ENCODE measurements at regions not wholly inside any gene's neighbourhood (a gene's known extent, or its start where the extent isn't known, plus 50 kb on each side); places are given as distances from the start of the nearest gene placed in this dataset.
"Not testable (repeated sequence)": the region's sequence is repeated elsewhere in the genome, so short reads cannot be mapped to it uniquely, and the experiment has no call there.

DNA sequence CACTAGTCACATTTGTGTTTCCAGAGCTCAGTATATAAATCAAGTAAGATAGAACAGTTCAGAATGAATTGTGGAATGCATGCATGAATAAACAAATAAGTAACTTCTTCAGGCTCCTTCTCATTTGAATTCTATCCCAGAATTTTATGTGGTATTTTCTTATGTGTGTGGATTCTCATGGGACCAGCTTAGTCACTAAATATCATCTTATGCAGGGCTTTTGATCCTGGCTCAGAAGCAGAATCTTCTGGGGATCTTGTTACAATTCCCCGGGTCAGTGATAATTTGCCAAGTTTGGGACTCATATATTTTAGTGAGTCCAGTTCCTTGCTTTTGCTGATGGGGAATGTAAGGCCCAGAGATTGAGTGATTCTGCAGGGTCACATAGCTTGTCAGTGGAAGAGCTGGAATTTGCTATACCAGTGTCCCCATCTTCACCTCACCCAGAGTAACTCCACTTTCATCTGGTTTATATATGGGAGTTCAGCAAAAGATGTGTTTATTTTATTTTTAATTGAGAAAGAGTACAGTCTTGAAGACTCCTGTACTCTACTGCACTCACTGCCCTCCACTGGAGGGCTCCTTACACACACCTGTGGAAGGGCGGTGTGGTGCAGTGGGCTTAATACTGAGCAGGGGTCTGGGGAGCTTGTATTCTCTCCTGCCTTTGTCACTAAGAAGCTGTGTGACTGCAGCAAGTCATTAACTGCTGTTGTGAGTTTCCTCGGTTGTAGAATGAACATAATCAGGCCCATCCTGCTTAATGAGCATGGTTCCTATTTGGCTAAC lies 198.2 kb upstream of the CXorf66 start:
- no peak for DNase-seq

GRCh38 chrX:140157611-140158010 lies 192.3 kb upstream of the CXorf66 start:
- DNase-seq, result no peak

GRCh38 chrX:140157143-140157542 lies 191.8 kb upstream of the CXorf66 start:
- DNase-seq, result no peak

DNA sequence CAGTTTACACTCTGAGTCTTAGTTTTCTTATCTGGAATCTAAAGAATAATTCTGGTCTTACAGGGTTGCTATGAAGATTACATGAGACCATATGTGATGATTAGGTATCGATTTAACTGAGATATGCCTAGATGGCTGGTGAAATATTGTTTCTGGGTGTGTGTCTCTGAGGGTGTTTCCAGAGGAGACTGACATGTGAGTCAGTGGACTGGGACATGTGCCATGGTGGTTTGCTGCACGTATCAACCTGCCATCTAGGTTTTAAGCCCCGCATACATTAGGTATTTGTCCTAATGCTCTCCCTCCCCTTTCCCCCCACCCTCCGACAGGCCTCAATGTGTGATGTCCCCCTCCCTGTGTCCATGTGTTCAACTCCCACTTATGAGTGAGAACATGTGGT lies 186.0 kb upstream of the CXorf66 start:
- DNase-seq, result no peak

DNA sequence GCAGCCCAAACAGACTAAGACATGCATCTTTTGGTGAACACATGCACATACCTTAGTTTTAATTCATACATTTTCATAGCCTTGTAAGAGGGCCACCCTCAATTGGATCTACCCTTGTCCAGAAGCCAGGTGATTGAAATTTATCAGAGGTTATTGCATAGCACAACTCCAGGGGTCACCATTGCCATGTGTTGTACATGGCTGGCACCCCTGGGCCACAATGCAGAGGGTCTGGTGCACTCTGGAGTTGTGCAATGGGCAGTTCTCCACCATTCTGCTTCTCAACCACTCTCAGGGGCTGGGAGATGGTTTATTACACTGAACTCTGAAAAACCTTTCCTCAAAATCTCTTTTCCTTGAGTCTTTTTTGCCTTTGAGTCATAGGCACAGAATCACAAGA lies 184.4 kb upstream of the CXorf66 start:
- no peak for DNase-seq

DNA sequence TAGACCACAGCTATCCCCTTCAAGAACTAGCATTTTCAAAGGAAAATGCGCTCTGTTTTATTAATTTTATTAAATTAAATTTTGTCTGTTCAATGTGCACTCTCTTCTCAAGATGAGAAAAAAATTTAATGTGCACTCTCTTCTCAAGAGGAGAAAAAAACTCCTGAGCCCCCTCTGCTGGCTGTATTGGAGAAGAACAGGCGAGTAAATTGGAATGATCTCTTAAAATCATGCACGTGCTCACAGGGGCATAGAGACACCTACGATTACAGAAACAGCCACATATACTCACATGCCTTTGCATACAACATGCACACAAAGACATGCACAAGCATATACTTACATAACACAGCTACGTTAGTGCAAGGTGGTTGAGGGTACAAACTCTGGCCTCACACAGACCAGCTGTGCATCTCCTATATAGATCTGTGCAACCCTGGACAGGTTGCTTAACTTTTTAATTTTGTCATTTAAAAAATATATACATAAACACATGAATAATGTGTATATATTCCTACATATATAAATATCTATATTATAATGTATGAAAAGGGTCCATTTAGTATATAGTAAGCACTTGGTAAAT lies 176.2 kb upstream of the CXorf66 start:
- peak; percentile 30 to 39 for DNase-seq

GRCh38 chrX:140138492-140138891 lies 173.2 kb upstream of the CXorf66 start:
- DNase-seq, result not testable (repeated sequence)

GRCh38 chrX:140138065-140138464 lies 172.7 kb upstream of the CXorf66 start:
- DNase-seq, result not testable (repeated sequence)

DNA sequence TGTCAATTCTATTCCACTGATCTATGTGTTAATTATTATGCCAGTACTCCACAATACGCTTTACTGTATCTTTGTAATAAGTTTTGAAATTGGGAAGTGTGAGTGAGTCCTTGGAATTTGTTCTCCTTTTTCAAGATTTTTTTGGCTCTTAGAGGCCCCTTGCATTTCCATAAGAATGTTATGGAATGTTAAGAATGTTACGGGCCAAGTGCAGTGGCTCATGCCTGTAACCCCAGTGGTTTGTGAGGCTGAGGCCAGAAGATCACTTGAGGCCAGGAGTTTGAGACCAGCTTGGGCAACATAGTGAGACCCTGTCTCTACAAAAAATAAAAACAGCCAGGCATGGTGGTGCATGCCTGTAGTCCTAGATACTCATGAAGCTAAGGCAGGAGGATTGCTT lies 167.6 kb upstream of the CXorf66 start:
- no peak for DNase-seq

- DNase-seq, result no peak
These were observed 158.1 kb upstream of the CXorf66 start for GRCh38 chrX:140123446-140123845.

DNA sequence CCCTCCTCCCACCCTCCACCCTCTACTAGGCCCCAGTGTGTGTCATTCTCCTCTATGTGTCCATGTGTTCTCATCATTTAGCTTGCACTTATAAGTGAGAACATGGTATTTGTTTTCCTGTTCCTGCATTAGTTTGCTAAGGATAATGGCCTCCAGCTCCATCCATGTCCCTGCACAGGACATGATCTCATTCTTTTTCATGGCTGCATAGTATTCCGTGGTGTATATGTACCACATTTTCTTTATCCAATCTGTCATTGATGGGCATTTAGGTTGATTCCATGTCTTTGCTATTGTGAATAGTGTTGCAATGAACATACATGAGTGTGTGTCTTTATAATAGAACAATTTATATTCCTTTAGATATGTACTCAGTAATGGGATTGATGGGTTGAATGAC lies 148.7 kb upstream of the CXorf66 start:
- DNase-seq, result not testable (repeated sequence)

DNA sequence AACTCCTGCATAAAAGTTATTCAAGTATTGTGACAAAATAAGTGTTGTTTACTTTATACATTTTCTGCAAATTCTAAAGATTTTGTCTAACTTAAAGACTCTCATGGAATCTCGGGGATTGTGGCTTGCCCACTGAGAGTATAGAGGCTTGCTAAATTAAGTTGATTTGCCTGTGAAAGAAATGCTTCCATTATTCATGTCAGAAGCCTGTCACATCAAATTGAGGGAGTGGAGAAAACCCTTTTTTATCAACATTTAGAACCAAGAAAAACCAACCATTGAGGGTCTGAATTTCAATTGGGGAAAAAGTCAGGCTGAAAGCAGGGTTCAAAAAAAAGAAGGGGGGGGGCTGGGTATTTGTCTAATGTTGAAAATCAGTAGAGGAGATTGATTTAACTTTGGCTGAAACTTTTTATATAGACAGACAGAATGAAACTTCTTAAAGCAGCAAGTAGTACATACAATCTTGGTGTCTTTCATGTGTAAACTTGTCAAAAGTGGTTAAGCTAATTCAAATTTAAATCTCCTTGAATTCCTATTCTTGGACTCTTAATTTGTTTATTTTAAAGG lies 144.8 kb upstream of the CXorf66 start:
- no peak for DNase-seq

DNA sequence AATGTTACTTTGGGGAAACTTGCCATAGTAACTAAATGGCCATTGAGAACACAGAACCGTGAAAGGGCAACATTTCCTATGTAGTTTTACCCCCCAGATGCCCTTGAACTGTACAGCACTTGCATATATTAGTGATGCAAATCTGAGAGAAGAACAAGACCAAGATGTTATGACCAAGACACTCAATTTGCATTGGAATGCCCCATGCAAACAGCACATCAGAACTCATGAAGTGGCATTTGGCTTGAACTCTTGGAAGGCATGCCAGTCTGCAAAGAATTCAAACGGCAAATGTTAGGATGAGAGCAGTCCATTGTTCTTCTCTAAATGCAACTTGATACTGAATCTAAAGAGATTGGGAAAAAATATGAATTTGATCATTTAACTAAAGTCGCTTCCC lies 139.4 kb upstream of the CXorf66 start:
- no peak for DNase-seq

DNA sequence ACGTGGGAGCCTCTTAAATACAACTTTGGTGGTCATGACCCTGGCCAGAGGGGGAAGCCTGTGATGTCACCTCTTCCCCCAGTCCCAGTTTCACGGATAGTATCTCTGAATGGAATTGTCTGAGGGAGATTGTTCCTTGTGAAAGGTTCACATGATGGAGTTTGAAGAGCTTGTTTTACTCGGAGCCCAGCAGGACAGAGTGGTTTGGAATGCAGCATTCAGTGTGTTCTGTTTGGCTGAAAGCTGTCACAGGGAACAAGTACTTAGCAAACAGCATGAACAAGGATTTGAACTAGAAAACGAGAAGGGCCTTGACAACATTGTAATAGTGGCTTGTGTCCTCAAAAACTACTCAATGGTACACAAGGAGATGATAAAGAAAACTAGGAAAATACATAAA lies 133.9 kb upstream of the CXorf66 start:
- no peak for DNase-seq

GRCh38 chrX:140092121-140092520 lies 126.8 kb upstream of the CXorf66 start:
- no peak for DNase-seq

DNA sequence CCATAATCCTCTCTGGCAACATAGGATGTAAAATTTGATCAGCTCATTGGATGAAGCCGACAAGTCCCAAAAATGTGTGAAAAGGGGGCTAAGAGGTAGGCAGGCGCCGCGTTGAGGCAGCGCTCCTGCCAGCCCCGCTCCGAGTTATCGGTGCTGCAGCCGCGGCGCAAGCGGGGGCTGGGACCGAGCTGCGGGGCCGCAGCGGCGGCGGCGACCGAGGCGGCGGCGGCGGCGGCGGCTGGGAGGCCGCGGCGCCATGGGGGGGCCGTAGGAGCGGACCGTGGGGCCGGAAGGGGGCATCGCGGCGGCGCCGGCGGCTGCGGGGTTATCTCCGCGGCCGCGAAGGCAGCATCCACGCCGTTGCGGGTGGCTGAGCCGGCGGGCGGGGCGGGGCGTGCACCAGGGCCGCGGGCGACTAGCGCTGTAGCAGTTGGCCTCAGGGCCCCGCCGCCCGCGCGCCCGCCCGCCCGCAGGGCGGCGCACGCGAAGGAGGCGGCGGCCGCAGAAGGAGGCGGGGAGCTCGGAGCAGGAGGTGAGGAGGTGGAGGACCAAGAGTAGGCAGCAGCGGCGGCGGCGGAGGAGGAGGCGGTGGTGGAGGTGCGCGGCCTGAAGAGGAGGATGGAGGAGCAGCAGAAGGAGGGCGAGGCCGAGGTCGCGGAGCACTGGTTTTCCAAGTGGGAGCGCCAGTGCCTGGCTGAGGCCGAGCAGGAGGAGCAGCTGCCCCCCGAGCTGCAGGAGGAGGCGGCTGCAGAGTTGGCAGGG lies 126.0 kb upstream of the CXorf66 start:
- no peak for DNase-seq

GRCh38 chrX:140090800-140091124 lies 125.4 kb upstream of the CXorf66 start:
- DNase-seq, result no peak

GRCh38 chrX:140088438-140088837 lies 123.1 kb upstream of the CXorf66 start:
- no peak for DNase-seq

- DNase-seq, result no peak
These were observed 122.6 kb upstream of the CXorf66 start for GRCh38 chrX:140087875-140088274.

DNA sequence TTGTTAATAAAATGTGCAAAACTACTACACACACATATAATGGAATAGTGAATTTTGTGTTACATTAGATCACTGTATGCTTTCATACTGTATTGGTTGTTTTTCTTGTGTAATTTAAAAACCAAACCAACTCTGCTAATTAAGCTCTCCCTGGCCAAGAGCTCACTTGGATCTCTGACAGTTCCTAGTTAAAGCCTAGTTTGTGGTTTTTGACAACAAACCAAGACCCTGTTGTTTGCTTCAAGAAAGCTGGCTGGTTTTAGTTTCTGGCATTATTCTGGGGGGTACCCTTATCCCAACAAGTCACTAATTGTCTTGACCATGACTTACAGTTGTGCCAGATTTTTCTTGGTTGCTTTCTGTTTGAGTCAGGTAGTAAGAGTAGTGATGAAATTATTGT lies 121.4 kb upstream of the CXorf66 start:
- no peak for DNase-seq

GRCh38 chrX:140074851-140075250 lies 109.5 kb upstream of the CXorf66 start:
- DNase-seq, result not testable (repeated sequence)

DNA sequence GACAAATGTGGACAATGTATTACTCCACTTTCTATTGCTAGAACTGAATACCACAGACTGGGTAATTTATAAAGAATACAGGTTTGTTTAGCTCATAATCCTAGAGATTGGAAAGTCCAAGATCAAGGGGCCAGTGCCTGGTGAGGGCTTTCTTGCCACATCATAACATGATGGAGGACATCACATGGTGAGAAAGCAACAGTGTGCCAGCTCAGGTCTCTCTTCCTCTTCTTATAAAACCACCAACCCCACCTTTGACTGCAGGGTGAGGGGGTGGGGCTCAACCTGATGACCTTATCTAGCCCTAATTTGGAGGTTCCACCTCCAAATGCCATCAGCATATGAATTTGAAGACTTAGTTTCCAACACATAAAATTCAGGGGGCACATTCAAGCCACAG lies 105.7 kb upstream of the CXorf66 start:
- no peak for DNase-seq

DNA sequence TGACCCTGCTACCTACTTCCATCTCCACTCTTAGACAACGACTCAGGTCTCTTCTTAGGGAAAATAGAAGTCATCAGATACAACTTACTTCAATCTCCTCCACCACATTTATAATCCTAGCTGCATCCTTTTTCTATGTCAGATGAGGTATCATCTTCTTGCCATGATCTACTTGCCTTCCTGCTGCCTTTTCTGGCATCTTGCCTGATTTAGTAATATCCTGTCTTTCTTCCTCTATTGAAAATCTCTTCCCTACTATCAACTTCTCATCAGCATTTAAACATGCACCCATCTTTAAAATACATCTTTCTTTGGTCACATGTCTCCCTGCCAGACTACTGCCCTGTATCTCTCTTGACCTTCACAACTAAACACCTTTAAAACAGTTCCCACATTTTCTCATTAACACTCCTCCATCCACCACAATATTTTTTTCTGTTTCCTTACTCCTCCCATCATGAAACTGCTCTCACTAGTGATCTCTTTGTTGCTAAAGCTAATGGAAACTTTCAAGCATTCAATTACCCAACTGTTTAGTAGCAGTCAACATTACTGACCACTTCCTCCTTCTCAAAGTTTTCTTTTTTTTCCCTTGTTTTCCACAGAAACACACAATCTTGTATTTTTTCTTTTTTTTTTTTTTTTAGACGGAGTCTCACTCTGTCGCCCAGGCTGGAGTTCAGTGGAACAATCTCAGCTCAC lies 100.8 kb upstream of the CXorf66 start:
- peak; percentile 9 to 55 for DNase-seq
